ENCODE measurements at regions not wholly inside any gene's neighbourhood (a gene's known extent, or its start where the extent isn't known, plus 50 kb on each side); places are given as distances from the start of the nearest gene placed in this dataset.
"Not testable (repeated sequence)": the region's sequence is repeated elsewhere in the genome, so short reads cannot be mapped to it uniquely, and the experiment has no call there.

DNA sequence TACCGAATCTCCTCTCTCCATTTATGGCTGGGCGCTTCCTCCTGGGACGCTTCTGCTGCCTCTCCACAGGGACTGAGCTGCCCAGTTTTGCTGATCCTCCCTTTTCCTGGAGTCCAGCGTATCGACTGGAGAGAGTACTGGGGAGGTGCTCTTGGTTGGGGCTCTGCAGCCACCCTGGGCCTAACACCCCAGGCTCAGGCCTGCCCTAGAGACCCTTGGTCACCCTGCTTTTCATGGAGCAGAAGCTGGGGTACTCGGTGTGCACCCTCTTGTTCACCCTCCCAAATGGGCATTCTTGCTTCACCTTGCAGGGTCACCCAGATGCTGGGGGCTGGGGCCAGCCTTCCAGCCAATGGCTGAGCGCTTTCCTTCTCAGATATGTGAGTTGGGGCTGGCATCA is 88.8 kb upstream of the RET start:
- DNase-seq (ENCODE audit: low spot score), result no peak

DNA sequence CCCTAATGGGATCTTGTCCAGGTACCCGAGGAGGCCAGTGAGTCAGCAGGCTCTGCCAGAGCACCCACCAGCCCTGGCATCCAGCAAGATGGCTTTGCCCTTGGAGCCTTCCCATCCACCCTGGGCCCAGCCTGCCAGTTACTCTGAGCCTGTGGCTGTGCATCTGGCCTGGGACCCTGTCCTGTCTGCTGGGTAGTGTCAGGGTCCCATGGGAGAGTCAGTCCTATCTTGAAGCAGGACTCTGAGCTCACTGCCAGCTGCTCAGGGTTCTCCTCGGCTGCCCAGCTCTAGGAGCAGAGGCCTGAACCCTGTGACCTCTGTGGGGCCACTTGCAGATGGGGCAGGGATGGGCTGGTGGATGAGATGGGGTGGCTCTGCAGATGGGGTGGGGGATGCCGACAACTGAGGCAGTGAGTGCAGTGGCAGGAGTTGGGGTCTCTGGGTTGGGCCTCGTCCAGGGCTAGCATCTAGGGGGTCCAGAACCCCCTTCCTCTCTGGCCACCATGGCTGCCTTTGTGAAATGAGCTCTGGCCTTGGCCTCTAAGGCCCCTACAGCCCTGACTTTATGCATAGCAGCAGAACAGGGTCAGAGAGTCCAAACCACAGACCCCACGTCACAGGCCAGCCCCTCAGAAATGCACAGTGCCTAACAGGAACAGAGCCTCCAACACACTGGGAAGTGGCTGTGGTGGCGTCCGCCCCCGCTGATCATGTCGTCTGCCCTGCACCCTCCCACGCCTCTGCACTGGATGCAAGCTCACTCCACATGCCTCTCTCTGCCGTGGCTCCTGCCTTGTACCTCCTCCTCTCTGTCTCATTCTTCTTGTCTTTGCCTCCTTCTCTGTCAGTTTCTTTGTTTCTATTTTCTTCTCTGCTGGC is 88.1 kb upstream of the RET start:
- DNase-seq (ENCODE audit: low spot score), result no peak

GRCh38 chr10:42989481-42989921 is 87.4 kb upstream of the RET start:
- DNase-seq (ENCODE audit: low spot score), result no peak

DNA sequence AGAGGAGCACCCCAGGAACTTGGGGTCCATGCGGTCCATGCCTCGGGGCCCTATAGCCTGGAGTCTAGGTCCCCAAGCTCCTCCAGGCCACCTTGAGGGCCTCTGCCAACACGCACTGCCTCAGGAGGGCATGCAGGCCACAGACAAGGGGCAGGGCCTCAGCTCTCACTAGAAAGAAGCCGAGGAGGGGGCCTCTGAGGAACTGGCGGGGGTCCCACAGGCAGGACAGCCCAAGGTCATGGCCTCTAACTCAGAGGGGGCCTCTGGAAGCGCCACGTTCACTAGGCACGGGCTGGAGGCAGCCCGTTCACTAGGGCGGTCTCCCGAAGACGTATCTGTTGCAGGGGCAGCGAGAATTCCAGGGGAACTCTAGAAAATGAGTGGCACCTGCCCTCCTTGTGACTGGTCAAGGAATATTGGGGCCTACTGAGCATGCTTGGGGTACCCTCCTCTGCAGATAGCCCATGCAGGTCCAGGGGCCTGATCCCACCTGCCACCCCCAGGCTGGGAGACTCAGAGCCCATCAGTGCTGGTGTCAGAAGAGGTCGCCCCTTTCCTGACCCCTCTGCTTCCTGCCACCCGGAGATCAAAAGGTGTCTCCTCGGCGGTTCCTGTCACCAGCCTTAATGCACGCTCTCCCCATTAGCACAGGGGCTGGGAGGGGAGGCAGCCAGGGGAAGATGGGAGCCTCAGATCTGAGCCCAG is 86.7 kb upstream of the RET start:
- DNase-seq (ENCODE audit: low spot score), result no peak

DNA sequence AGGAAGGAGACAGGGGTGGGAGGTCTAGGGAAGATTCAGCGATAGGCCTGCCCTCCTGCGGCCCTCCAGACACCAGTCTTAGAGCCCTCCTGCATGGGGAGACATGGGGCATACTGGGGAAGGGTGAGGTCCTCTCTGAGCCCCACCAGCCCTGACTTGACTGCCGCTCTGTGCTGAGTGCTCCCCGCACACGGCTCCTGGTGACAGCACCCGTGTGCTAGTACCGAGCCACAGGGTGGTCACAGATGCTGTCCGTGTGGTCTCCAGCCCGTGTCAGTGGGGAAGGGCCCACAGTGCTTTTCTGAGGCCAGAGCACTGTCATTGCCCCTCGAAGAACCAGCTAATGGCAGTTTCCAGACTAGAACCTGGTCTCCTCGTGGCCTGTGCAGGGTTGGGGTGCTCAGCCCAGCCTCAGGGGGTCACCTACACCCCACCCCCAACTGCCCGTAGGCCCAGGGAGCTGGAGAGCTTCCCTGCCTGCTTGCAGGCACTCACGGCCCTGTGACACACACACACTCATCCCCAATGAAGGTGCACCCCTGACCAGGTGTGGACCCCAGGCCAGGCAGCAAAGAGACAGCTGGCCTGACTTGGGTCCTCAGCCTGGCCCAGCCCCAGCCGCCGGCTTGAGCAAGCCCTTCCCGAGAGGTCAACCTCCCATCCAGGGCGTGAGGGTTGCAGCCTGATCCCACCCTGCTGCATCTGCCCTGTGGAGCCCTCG is 86.0 kb upstream of the RET start:
- DNase-seq (ENCODE audit: low spot score), result no peak

DNA sequence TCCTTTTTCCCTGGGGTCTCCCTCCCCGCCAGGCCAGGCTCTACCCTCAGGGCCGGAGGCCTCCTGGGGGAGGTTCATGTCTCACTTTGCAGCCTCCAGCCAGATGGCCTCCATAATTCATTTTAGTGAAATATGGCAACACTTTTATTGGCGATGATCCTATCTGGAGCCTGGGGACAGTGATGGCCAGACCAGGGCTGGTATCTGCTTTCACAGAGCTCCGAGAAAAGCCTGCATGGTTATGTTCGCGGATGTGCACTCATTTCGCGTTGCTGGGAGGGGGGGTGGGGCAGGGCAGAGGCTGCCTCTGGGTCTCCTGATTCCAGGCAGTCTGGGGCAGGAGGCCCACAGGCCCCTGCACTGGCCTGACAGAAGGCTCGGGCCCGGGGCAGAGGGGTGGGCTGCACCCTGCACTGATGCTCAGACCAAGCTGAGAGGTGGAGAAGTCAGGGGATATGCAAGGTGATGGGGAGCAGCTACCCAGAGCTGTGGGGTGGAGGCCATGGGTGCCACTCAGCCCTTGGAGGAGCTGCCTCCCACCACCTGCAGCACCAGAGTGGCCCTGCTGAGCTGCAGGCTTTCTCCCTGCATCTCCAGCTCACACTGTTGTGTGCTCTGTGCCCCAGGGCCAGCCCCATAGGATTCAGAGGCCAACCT is 85.3 kb upstream of the RET start:
- DNase-seq (ENCODE audit: low spot score), result no peak

DNA sequence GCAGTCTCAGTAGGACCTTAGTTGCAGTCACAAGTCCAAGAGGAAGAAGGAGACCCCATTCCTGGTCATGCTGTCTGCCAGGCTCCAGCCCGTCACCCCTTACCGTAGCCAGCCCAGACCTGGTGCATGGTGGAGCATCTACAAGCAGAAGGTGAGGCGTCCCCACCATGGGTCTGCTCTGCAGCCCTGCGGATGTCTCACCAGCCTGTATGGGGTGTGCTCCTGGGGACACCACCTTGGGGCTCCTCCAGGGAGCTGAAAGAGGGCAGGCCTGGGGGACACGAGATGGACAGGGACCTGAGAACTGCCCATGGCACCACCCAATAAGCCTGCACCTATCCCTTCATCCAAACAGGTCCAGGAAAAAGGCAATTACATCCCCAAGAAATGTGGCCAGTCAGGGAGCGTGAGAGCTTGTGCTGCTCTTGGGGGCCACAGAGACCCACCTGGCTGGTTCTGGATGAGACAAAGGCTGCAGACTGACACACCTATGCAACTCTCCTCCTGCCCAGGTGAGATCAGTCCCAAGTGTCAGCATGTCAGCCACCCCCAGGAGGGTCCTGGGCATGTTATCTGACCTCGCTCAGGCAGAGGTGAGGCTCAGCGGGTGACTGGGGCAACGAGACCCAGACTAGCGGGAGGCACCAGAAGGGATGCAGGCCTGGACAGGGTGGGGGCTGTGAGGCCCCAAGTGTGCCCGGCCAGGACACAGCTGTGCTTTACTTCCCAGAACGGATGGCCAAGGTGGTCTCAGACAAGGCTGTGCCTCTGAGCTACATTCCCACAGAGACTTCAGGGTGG is 84.5 kb upstream of the RET start:
- DNase-seq (ENCODE audit: low spot score), result no peak

DNA sequence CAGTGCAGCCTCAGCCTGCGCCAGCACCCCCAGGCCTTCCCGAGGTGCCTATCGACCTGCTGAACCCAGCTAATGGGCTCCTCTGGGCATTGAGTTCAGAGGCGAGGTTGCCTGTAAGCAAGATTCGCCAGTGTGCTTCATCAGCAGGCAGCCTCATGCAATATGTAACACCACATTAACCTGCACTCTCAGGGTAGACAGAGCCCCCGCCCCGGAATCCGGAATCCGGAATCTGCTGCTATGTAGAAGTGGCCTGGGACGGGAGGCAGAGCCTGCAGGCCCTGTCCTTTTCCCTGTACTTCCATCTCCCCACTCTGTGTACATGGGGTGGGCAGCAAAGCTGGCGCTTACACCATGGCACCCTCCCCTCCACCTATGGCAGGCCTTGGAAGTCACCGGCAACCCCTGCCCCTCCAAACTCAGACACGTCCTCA is 83.9 kb upstream of the RET start:
- DNase-seq (ENCODE audit: low spot score), result no peak

DNA sequence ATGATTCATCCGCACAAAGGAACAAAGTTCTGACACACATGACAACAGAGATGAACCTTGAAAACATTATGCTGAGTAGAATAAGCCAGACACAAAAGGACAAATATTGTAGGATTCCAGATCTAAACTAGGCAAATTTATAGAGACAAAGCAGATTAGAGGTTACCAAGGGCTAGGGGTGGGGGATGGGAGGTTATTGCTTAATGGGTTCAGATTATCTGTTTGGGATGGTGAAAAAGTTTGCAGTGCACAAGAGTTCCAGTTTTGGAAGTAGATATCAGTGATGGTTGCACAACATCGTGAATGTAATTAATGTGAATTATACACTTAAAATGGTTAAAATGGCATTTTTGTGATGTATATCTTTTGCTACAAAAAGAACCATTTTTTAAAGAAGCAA is 82.0 kb upstream of the RET start:
- not testable (repeated sequence) for DNase-seq (ENCODE audit: low spot score)

DNA sequence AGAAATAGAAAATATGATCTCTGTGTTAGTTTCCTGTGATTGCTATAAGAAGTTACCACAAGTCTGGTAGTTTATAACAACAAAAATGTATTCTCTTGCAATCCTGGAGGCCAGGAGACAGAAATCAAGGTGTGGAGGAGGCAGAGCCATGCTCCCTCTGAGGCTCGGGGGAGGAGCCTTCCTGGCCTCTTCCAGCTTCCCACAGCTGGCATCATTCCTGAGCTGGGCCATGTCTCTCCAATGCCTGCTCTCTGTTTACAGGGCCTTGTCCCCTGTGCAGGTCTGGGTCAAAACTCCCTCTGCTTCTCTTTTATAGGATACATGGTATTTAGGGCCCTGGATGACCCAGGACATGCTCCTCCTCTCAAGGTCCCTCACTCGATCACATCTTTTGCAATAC is 81.3 kb upstream of the RET start:
- no peak for DNase-seq (ENCODE audit: low spot score)

- DNase-seq (ENCODE audit: low spot score), result no peak
Measured at GRCh38 chr10:42996588-42996987, 80.3 kb upstream of the RET start.

DNA sequence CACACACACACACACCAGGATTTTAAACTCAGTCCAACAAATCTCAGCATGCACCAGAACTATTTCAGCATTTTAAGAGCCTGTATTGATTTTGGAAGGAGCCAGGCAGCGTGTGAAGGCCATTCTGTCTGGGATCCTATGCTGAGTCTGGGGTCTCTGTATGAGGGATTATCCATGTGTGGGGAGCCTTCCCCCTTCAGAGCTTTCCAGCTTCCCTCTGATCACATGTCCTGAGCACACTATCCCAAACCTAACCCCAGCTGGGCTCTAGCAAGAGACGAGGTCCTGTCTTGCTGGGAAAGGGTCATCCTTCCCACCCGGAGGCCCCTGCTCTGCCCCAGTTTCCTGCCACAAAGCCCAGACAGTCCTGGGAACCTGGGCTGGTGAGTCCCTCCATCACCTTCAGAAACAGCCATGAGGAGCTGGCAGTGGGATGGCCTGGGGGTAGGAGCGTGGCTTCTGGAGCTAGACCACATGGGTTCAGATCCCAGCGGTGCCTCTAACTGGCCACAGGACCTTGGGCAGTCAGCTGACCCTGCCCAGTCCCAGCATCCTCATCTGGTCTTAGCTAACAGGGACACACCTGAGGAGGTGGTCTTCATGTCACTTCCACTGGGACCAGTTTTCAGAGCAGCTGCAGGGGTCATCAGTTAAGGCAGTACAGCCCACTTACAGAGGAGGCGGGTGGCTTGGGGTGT is 79.6 kb upstream of the RET start:
- no peak for DNase-seq (ENCODE audit: low spot score)

GRCh38 chr10:42997849-42998165 is 79.1 kb upstream of the RET start:
- DNase-seq (ENCODE audit: low spot score), result no peak

DNA sequence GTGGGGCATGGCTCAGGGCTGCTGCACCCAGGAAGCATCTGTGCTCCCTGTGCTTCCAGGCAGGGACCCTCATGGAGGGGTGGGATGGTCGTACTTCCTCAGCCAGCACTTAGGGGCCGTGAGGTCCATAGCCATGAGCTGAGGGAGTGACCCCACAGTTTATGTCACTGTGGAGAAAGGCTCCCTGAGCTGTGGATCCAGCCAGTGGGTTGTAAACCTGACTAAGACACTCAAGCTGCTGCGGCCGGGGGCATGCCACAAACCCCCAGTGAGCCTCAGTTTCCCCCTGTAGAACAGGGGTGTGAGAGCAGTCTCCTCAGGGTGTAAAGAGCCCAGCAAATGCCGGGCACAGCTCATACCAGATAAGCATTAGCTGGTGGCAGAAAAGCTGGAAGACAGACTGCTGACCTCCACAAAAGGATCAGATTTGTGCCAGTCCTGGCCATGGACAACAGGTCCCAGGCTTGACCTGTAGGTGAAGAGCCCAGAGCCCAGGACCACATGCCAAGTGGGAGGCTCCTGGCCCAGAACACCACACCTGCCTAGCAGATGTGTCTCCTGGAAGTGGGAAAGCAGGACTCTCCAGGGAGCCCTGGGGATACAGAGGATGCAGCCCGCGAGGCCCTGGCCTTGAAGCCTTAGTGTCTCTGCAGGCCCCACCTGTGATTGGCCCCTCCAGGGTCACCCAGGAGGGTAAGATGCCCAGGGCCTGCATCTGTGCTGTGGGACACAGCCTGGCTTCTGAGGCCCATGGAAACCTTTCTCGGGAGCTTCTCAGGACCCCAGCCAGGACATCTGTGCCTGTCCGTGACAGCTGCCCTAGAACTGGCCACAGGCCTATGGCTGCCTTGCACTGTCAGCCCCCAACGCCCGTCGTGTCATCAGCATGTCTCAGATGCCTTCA is 78.1 kb upstream of the RET start:
- no peak for DNase-seq (ENCODE audit: low spot score)

DNA sequence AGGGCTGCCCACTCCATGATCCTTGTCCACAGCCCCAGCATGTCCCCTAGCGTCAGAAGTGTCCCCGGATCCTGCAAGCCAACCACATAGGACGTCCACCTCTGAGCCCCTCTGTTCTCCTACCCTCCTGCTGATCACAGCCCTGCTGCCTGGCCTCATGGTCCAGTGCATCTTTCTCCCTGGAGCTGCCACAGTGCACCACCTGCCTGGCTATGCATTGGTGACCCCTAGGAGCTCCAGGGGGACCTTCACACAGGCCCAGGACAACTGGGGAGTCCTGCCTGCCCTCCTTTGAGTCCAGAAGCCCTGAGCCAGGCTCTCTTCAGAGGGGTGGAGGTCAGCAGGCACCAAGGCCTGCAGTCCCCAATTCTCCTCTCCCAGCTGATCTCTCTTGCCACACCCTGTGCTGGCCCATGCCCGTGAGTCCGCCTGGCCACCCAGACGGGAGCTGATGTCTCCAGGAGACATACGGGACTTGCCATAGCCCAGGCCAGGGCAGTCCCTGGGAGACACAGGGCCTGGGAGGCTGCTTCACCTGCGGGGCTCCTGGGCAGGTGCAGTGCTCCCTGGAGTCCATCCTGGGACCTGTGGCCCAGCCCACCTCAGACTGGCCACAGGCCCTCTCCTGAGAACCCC is 77.4 kb upstream of the RET start:
- no peak for DNase-seq (ENCODE audit: low spot score)

GRCh38 chr10:43000021-43000411 is 76.9 kb upstream of the RET start:
- no peak for DNase-seq (ENCODE audit: low spot score)

DNA sequence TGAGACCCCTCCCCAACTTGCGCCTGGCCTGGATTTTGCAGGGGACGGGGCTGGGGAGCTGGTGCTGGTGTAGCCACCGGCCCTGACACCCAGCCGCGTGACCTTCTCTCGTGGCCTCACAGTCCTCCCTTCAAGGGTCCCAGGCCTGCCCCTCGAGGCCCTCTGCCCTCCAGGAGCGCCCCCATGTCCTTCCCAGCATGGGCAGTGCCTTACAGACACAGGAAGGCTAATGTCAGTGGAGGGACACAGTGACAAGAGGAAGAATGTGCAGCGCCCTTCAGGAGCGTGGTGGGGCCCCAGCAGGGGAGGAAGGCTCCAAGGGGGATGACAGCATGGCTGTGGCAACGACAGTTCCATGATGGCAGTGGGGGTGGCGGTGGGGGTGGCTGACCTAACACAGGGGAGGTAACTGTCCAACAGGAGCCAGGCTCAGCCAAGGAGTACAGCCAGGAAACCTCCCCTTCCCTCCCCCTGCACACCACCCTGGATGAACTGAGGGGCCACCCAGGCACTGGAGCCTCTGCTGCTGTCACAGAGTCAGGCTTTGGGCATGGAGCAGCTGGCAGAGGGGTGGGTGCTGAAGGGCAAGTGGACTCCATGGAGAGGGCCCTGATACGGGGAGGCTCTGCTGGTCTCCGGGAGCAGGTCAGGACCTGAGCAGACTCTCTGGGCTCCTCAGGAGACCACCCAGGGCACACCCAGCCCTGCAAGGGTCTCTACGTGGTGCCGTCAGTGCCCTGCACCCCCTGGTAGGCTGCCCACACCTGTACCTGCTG is 76.0 kb upstream of the RET start:
- no peak for DNase-seq (ENCODE audit: low spot score)

DNA sequence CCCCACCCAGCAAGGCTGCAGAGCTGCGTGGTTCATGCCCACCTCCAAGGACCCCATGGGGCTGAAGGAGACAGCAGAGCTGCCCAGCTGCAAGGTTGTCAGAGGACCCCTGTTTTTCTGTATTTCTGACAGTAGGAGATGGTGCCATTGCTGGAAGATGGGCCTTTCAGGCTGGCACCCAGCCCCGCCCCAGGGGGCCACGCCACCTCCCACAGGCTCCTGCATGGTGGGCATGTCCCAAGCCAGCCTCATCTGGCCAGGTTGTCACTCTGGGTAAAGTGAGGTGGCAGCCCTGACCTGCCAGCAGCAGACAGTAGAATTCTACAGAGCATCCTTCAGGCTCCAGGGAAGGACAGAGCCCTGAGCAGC is 75.5 kb upstream of the RET start:
- no peak for DNase-seq (ENCODE audit: low spot score)

- DNase-seq (ENCODE audit: low spot score), result no peak
Measured at GRCh38 chr10:43002596-43002995, 74.3 kb upstream of the RET start.
